Lower leg skin (tissue), 4 donors: ENCODE measurements at regions not wholly inside any gene's neighbourhood (a gene's known extent, or its start where the extent isn't known, plus 50 kb on each side); places are given as distances from the start of the nearest gene placed in this dataset.

ENCODE experiments used
- DNase-seq, 2 donors: peaks; one replicate each; pipeline ENCODE4 v3.0.0-alpha.2; 2019; ENCODE audit warnings: low spot score in 2 of 2
- H3K4me3 ChIP-seq: fragments of 200-600 bp; sonication (generic); 2 replicates; pipeline ENCODE4 v1.5.1; 2017; ENCODE audit warnings: mild to moderate bottlenecking, low read depth; ENCODE audit not compliant: poor library complexity, severe bottlenecking
- CTCF ChIP-seq, 3 donors: fragments of 450-650 bp; IDR thresholded peaks; one replicate each; pipeline ENCODE4 v1.5.1; 2016; ENCODE audit warnings: antibody characterized with exemption in 3 of 3, mild to moderate bottlenecking in 3 of 3, moderate library complexity in 2 of 3
- POLR2A ChIP-seq, 2 donors: fragments of 450-650 bp; IDR thresholded peaks; one replicate each; pipeline ENCODE4 v1.6.1; 2016 to 2017; ENCODE audit warnings: antibody characterized with exemption in 2 of 2, mild to moderate bottlenecking in 1 of 2, moderate library complexity in 1 of 2
- WGBS, 2 donors: methylation state at CpG; one replicate each; pipeline ENCODE4 v1.1.5; 2018; 5-methylcytosine and 5-hydroxymethylcytosine counted together
- intact Hi-C: fragments of 100-400 bp; cut with DNase I; formaldehyde crosslinking; loops from one replicate; pipeline ENCODE4 v1.15.0; 2023; ENCODE audit warnings: low total_unique reads

DNA sequence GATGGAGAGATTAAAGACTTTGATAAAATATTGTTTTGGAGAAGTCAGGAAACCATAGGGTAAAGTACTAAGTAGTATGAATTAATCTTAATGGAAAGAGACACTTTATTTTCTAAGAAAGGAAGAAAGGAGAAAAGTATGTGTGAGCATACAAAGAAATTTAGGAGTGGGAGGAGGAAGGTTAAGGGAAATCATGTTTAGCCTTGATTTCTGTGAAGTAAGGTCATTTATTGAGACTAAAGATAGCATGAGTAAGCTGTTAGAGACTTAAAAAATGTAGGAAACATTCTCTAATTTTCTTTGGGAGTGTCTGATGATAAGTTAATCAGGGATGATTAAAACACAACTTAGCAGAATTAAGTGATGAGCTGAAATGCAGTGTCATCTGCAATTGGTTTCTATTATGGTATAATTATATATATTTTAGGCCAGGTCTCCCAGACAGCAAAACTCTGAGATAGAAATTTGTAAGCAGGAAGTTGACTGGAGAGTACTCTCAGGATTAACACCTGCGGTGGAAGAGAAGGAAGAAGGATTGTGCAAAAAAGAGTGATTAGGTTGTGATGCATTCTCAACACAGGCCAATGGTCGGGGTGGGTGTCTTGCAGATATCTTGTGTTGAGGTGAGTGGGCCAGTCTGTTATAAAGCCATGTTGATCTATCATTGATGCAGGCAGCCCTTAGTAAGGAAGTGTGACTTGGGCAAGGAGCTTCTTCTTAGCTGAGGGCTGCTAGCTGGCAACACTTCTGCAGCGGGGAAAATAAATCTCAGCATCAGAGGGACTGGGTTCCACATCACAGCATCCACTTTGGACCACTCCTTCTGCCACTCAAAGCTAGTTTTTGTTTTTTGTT, 256.2 kb downstream of the AEBP2 start:
- DNase-seq: no peak
- 70 to 85% methylated on average over 3 of the region's 3 CpGs for WGBS, 2 donors
- TF ChIP-seq CTCF (IDR thresholded peaks at IDR 0.05) (no peak), POLR2A (IDR thresholded peaks at IDR 0.05) (no peak)
- intact Hi-C loops: no loop called here
- H3K4me3 ChIP-seq: no peak overlapping the region

DNA sequence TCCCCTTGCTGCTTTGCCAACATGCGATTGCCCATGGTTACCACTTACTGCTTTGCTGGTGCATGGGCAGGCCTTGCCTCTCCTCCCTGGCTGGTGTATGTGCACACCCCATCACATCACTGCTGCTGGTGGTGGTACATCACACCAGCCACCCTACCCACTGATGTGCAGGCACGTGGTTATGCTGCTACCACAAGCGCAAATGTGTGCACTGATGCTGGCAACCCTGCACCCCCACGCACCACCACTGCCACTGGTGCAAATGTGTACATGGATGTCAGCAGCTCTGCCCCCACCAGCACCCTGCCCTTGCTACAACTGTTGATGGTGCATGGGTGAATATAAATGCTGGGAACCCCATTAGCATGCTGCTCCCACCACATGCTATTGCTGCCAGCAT, 261.7 kb downstream of the AEBP2 start:
- DNase-seq: no peak
- TF ChIP-seq CTCF (IDR thresholded peaks at IDR 0.05) (no peak), POLR2A (IDR thresholded peaks at IDR 0.05) (no peak)
- H3K4me3 ChIP-seq: no peak overlapping the region
- intact Hi-C loops: no loop called here
- WGBS, 2 donors: 81 to 88% methylated on average over 4 of the region's 4 CpGs

DNA sequence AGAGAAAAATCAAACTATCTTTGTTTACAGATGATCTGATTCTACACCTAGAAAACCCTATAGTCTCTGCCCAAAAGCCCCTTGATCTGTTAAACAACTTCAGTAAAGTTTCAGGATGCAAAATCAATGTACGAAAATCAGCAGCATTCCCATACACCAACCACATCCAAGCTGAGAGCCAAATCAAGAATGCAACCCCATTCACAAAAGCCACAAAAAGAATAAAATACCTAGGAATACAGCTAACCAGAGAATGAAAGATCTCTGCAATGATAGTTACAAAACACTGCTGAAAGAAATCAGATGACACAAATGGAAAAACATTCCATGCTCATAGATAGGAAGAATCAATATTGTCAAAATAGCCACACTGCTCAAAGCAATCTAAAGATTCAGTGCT, 265.7 kb downstream of the AEBP2 start:
- TF ChIP-seq CTCF (IDR thresholded peaks at IDR 0.05) (no peak), POLR2A (IDR thresholded peaks at IDR 0.05) (no peak)
- H3K4me3 ChIP-seq: no peak overlapping the region
- 95 to 100% methylated on average over 1 of the region's 1 CpG for WGBS, 2 donors
- no peak for DNase-seq
- intact Hi-C loops: no loop called here

DNA sequence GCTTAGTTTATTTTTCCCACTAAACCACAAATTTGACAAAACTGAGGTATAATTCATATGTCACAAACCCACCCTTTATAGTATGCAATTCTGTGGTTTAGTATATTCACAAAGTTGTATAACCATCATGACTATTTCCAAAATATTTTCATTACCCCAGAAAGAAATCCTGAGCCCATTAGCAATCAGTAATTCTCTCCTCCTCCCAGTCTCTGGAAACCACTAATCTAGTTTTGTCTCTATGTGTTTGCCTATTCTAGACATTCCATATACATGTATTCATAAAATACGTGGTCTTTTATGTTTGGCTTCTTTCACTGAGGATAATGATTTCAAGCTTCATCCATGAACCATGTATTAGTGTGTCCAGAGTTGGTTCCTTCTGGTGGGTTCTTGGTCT, 267.6 kb downstream of the AEBP2 start:
- DNase-seq: no peak
- TF ChIP-seq CTCF (IDR thresholded peaks at IDR 0.05) (no peak), POLR2A (IDR thresholded peaks at IDR 0.05) (no peak)
- WGBS, 2 donors: 90 to 97% methylated on average over 1 of the region's 1 CpG
- intact Hi-C loops: no loop called here
- H3K4me3 ChIP-seq: no peak overlapping the region

DNA sequence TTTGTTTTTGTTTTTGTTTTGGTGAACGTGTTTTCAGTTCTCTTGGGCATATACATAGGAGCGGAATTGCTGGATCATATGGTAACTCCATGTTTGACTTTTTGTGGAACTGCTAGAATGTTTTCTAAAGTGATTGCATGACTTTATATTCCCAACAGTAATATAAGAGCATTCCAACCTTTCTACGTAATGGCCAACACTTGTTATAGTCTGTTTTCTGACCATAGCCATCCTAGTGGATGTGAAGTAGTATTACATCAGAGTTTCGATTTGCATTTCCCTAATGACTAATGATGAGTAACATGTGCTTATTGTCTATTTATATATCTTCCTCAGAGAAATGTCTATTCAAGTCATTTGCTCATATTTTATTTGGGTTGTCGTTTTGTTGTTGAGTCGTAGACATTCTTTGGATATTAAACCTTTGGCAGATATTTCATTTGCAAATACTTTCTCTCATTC, 268.7 kb downstream of the AEBP2 start:
- no peak overlapping the region for H3K4me3 ChIP-seq
- 52 to 70% methylated on average over 6 of the region's 6 CpGs for WGBS, 2 donors
- intact Hi-C loops: no loop called here
- TF ChIP-seq POLR2A (IDR thresholded peaks at IDR 0.05): no peak
- no peak for TF ChIP-seq CTCF (IDR thresholded peaks at IDR 0.05)
- DNase-seq: no peak

GRCh38 chr12:19709889-19710288, 270.6 kb downstream of the AEBP2 start:
- WGBS, 2 donors: 44 to 92% methylated on average over 2 of the region's 2 CpGs
- DNase-seq: no peak

More at GRCh38 chr12:19709889-19710288, 270.6 kb downstream of the AEBP2 start:
- TF ChIP-seq CTCF (IDR thresholded peaks at IDR 0.05) (no peak), POLR2A (IDR thresholded peaks at IDR 0.05) (no peak)
- intact Hi-C loops: no loop called here
- H3K4me3 ChIP-seq: no peak overlapping the region
